ENCODE measurements at regions not wholly inside any gene's neighbourhood (a gene's known extent, or its start where the extent isn't known, plus 50 kb on each side); places are given as distances from the start of the nearest gene placed in this dataset.

DNA sequence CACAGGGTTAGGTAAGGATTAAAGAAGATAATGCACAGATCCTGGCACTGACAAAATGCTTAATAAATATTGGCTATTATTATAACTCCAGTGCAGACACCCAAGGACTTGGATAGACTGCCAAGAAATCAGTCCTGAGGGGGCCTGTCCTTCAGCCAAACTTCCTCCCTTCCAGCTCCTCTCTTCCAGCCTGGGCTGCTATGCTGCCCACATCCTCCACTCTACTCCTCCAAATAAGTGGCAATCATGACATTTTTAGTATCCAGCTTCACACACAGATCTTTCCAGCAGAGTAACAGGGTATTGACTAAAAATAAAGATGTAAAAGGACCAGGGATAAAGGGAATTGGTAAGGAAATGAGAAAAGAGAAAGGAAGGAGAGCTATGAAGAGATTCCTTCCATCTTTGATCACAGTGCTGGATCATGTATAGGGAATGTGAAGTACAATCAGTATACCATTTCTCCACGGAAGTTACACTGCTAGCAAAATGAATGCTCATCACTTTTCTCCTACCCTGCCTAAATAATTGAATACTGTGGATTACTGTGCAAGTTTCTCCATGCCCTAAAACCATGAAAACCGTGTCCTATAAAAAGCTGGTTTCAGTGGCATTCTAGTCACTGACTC is 136.0 kb upstream of the OSMR start (continued):
- TF ChIP-seq, protein P1, sequence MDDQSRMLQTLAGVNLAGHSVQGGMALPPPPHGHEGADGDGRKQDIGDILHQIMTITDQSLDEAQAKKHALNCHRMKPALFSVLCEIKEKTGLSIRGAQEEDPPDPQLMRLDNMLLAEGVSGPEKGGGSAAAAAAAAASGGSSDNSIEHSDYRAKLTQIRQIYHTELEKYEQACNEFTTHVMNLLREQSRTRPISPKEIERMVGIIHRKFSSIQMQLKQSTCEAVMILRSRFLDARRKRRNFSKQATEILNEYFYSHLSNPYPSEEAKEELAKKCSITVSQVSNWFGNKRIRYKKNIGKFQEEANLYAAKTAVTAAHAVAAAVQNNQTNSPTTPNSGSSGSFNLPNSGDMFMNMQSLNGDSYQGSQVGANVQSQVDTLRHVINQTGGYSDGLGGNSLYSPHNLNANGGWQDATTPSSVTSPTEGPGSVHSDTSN (IDR thresholded peaks at IDR 0.05) = no peak
- TF ChIP-seq NFIC (IDR thresholded peaks at IDR 0.05; ENCODE audit: borderline replicate concordance) = no peak

DNA sequence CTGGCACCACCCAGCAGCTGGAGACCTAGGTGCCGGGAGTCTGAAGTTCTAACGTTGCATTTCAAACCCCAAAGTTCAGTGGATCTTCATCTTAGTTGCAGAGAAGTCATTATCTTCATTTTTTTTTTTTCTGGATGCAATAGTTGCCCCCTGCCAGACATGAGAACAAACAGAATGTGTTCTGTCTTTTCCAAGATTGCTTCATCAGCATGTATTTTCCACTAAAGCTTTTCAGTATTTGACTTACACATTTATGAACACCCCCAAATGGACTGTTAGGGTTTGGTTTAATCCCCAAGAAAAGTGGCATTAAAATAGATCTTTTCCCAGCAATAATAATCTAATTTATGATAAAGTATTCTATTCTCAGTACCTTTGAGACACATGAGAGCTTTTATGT is 135.2 kb upstream of the OSMR start:
- Histone ChIP-seq H3F3A (replicated peaks; ENCODE audit: insufficient read depth) (no peaks in the 10 kb centered on the region), H3K27me3 (ENCODE audit: insufficient read depth) (no peaks in the 10 kb centered on the region), H3K4me3 (ENCODE audit: low read depth in 2 of 2, low read length in 1 of 2) (no peak overlapping the region), H3K79me2 (ENCODE audit: insufficient read depth) (no peaks in the 10 kb centered on the region), H3K9me3 (no peaks in the 10 kb centered on the region), H3K27ac (ENCODE audit: low read depth in 2 of 2, low read length in 1 of 2) (no peak overlapping the region), H3K9ac (no peak overlapping the region), H3K4me2 (no peak overlapping the region), H3K4me1 (ENCODE audit: control insufficient read depth in 1 of 2, insufficient read depth in 2 of 2, low read depth in 1 of 2, low read length in 1 of 2) (peaks cover 0 to 18% of the 10 kb centered on the region in 2 experiments; a peak in 2 of 4 replicates), H2AFZ (ENCODE audit: low read depth) (no peak overlapping the region), H3K36me3 (replicated peaks in 1 of 2; ENCODE audit: control insufficient read depth in 1 of 2, insufficient read depth in 2 of 2, low read length in 1 of 2) (no peaks in the 10 kb centered on the region), H3K9me2 (no peaks in the 10 kb centered on the region), H4K20me1 (ENCODE audit: insufficient read depth) (no peaks in the 10 kb centered on the region)
- POLR2A ChIA-PET = no interaction called here
- DNase-seq = no peak
- TF ChIP-seq SIN3A (IDR thresholded peaks at IDR 0.05; ENCODE audit: borderline replicate concordance, low read depth, low read length) = no peak
- TF ChIP-seq CHD2 (IDR thresholded peaks at IDR 0.05; ENCODE audit: low read length, partially characterized antibody) = no peak
- no peak for TF ChIP-seq FOSL2 (IDR thresholded peaks at IDR 0.05; ENCODE audit: borderline replicate concordance, low read depth)
- TF ChIP-seq, protein P2, sequence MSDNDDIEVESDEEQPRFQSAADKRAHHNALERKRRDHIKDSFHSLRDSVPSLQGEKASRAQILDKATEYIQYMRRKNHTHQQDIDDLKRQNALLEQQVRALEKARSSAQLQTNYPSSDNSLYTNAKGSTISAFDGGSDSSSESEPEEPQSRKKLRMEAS (IDR thresholded peaks at IDR 0.05; ENCODE audit: low read depth) = no peak
- TF ChIP-seq, protein P3, sequence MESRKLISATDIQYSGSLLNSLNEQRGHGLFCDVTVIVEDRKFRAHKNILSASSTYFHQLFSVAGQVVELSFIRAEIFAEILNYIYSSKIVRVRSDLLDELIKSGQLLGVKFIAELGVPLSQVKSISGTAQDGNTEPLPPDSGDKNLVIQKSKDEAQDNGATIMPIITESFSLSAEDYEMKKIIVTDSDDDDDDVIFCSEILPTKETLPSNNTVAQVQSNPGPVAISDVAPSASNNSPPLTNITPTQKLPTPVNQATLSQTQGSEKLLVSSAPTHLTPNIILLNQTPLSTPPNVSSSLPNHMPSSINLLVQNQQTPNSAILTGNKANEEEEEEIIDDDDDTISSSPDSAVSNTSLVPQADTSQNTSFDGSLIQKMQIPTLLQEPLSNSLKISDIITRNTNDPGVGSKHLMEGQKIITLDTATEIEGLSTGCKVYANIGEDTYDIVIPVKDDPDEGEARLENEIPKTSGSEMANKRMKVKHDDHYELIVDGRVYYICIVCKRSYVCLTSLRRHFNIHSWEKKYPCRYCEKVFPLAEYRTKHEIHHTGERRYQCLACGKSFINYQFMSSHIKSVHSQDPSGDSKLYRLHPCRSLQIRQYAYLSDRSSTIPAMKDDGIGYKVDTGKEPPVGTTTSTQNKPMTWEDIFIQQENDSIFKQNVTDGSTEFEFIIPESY (IDR thresholded peaks at IDR 0.05; ENCODE audit: borderline replicate concordance, low read depth) = no peak
- no peak for TF ChIP-seq POLR2AphosphoS5 (IDR thresholded peaks at IDR 0.05; ENCODE audit: low read depth, low read length)
- TF ChIP-seq TEAD4 (IDR thresholded peaks at IDR 0.05; ENCODE audit: borderline replicate concordance, insufficient read depth) = no peak
- no peak for TF ChIP-seq TCF12 (IDR thresholded peaks at IDR 0.05)
- TF ChIP-seq NRF1 (IDR thresholded peaks at IDR 0.05; ENCODE audit: low read depth, low read length) = no peak
- TF ChIP-seq MEF2A (IDR thresholded peaks at IDR 0.05; ENCODE audit: borderline replicate concordance, low read depth) = no peak
- no peak for TF ChIP-seq RXRA (IDR thresholded peaks at IDR 0.05; ENCODE audit: borderline replicate concordance, low read depth)
- TF ChIP-seq, protein P4, sequence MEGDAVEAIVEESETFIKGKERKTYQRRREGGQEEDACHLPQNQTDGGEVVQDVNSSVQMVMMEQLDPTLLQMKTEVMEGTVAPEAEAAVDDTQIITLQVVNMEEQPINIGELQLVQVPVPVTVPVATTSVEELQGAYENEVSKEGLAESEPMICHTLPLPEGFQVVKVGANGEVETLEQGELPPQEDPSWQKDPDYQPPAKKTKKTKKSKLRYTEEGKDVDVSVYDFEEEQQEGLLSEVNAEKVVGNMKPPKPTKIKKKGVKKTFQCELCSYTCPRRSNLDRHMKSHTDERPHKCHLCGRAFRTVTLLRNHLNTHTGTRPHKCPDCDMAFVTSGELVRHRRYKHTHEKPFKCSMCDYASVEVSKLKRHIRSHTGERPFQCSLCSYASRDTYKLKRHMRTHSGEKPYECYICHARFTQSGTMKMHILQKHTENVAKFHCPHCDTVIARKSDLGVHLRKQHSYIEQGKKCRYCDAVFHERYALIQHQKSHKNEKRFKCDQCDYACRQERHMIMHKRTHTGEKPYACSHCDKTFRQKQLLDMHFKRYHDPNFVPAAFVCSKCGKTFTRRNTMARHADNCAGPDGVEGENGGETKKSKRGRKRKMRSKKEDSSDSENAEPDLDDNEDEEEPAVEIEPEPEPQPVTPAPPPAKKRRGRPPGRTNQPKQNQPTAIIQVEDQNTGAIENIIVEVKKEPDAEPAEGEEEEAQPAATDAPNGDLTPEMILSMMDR (IDR thresholded peaks at IDR 0.05) = no peak
- TF ChIP-seq RAD21 (IDR thresholded peaks at IDR 0.05; ENCODE audit: low read length) = no peak
- TF ChIP-seq, protein P5, sequence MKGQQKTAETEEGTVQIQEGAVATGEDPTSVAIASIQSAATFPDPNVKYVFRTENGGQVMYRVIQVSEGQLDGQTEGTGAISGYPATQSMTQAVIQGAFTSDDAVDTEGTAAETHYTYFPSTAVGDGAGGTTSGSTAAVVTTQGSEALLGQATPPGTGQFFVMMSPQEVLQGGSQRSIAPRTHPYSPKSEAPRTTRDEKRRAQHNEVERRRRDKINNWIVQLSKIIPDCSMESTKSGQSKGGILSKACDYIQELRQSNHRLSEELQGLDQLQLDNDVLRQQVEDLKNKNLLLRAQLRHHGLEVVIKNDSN (IDR thresholded peaks at IDR 0.05; ENCODE audit: borderline replicate concordance, low read depth) = no peak
- TF ChIP-seq, protein P6, sequence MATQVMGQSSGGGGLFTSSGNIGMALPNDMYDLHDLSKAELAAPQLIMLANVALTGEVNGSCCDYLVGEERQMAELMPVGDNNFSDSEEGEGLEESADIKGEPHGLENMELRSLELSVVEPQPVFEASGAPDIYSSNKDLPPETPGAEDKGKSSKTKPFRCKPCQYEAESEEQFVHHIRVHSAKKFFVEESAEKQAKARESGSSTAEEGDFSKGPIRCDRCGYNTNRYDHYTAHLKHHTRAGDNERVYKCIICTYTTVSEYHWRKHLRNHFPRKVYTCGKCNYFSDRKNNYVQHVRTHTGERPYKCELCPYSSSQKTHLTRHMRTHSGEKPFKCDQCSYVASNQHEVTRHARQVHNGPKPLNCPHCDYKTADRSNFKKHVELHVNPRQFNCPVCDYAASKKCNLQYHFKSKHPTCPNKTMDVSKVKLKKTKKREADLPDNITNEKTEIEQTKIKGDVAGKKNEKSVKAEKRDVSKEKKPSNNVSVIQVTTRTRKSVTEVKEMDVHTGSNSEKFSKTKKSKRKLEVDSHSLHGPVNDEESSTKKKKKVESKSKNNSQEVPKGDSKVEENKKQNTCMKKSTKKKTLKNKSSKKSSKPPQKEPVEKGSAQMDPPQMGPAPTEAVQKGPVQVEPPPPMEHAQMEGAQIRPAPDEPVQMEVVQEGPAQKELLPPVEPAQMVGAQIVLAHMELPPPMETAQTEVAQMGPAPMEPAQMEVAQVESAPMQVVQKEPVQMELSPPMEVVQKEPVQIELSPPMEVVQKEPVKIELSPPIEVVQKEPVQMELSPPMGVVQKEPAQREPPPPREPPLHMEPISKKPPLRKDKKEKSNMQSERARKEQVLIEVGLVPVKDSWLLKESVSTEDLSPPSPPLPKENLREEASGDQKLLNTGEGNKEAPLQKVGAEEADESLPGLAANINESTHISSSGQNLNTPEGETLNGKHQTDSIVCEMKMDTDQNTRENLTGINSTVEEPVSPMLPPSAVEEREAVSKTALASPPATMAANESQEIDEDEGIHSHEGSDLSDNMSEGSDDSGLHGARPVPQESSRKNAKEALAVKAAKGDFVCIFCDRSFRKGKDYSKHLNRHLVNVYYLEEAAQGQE (IDR thresholded peaks at IDR 0.05; ENCODE audit: low read depth, low read length) = no peak
- no peak for TF ChIP-seq JUND (IDR thresholded peaks at IDR 0.05)
- TF ChIP-seq FOXM1 (IDR thresholded peaks at IDR 0.05; ENCODE audit: low read depth) = no peak
- WGBS (ENCODE audit: low lambda C conversion rate) = 90% methylated on average over 2 of the region's 2 CpGs
- CTCF ChIA-PET = interaction anchor here (1.0 kb wide), 1 partner anchor 269 kb away, joined by 4 read pairs; no protein-coding TSS in a partner anchor

Data from SK-N-SH (cell line).